Stimulated activated CD4-positive, alpha-beta T cell treated with anti-CD3 and anti-CD28 coated beads, Interleukin-4, amount 100 ng/mL, for 48 hours (primary cell): ENCODE measurements at regions not wholly inside any gene's neighbourhood (a gene's known extent, or its start where the extent isn't known, plus 50 kb on each side); places are given as distances from the start of the nearest gene placed in this dataset.

Experiments
- DNase-seq, 2 donors: peaks; one replicate each; pipeline ENCODE4 v3.0.0-alpha.2; 2020; ENCODE audit warnings: low read depth in 2 of 2

GRCh38 chr2:144281476-144281875 is 238.4 kb downstream of the ZEB2 start:
- DNase-seq: no peak

DNA sequence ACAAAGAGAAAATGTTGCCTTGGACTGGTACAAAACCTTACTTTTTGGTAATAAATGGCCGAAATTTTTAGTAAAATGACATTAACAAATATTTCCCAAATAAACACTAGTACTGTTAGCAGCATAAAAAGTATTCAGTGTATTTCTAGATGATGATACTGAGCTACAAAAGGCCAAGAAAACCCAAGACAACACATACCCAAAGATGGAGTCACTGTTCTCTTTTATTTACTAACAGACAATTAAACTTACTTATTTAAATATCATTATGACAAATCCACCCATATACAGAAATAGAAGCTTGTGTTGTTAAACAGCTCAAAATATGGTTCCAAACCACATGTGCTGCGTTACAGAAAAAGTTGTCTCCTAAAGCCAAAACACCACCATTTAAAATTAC is 239.9 kb downstream of the ZEB2 start:
- DNase-seq: no peak

DNA sequence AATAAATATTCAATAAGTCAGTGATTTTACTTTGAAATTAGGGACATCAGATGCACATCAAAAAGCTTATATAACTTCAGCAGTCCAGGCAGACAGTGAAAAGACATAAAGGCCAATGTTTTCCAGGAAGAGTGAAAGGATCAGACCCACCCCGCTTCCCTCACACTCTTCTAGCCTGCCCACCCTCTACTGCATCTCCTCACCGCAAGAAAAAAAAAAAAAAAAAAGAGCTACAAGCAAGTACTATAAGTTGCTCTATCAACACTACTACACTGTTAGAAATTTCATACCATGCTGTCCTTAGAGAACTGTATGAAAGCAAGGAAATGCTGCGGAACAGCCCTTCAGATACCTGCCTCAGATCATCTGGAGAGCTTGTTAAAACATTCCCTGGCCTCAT is 240.8 kb downstream of the ZEB2 start:
- DNase-seq: no peak

GRCh38 chr2:144277622-144278354 is 242.1 kb downstream of the ZEB2 start:
- no peak for DNase-seq

GRCh38 chr2:144275340-144275739 is 244.6 kb downstream of the ZEB2 start:
- no peak for DNase-seq

GRCh38 chr2:144274131-144274530 is 245.8 kb downstream of the ZEB2 start:
- no peak for DNase-seq

GRCh38 chr2:144270951-144271350 is 249.0 kb downstream of the ZEB2 start:
- no peak for DNase-seq

DNA sequence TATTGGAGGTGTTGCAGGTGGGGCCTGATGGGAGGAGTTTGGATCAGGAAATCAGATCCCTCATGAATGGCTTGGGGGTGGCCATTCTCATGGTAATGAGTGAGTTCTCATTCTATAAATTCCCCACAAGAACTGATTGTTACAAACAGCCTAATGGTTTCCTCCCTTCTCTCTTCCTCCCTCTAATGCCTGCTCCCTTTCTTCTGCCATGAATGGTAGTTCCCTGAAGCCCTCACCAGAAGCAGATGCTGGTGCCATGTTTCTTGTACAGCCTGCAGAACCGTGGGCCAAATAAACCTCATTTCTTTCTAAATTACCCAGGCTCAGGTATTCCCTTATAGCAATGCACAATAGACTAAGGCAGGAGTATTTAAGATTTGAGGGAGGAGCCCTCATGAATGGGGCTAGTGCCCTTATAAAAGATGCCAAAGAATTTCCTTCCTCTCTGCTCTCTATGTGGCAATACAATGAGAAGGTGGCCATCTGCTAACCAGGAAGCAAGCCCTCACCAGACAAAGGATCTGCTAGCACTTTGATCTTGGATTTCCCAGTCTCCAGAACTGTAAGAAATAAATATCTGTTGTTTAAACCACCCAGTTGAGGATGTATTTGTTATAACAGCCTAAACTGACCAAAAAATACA is 251.8 kb downstream of the ZEB2 start:
- no peak for DNase-seq

GRCh38 chr2:144267239-144267638 is 252.7 kb downstream of the ZEB2 start:
- no peak for DNase-seq

DNA sequence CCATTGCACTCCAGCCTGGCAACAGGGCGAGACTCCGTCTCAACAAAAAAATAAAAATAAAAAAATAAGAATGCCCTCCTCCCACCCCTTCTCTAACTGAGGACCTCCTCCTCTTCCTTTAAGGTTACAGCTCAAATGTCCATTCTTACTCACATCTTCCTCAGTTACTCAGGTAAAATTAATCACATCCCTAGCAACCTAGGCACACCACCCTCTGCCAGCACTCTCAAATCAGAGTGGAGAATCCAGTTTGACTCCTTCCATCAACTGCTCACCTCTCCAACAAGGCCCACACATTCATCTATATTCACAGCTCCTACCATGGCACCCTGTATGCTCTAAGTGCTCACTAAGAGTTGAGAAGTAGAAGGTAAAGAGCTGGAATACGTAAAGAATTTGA is 254.3 kb downstream of the ZEB2 start:
- no peak for DNase-seq

DNA sequence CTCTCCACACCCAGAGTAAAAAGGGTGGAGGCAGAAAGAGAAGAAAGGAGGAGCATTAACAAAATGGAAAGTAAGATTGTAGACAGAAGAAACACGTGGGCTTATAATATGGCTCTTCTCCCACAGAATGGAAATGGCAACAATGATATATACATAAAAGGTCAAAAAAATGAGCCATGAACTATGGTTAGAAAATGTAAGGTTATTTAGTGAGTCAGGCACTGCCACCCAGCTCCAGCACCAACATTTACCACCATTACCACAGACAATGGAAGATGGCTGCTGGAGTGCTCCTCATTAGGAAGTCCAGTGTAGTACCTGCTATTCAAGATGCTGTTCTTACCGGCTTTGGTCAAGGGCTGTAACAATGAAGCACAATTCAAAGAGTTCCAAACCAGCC is 258.0 kb downstream of the ZEB2 start:
- DNase-seq: no peak

DNA sequence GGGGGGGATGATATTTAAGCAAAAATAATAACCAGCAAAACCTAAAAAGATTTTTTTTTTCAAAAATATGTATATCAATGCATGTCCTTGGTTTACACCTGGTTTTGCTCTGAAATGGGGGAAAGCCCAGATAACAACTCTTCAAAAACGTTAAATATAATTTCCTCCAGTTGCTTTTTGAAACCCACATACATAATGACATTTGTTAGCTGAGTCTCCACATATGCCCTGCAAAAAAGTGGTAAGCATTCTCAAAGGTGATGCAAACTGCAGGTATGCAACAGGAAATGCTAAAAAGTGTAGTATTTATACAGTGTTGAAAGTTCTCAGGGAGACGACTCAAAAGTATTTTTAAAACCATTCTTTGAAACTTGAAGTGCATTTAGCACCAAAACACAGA is 258.6 kb downstream of the ZEB2 start:
- no peak for DNase-seq

GRCh38 chr2:144259332-144259731 is 260.6 kb downstream of the ZEB2 start:
- DNase-seq: no peak

GRCh38 chr2:144258154-144258553 is 261.8 kb downstream of the ZEB2 start:
- DNase-seq: no peak

- no peak for DNase-seq
Measured at GRCh38 chr2:144256996-144257707, 262.8 kb downstream of the ZEB2 start.

- DNase-seq: no peak
Measured at GRCh38 chr2:144254342-144255235, 265.3 kb downstream of the ZEB2 start.

- no peak for DNase-seq
Measured at GRCh38 chr2:144253743-144254142, 266.2 kb downstream of the ZEB2 start.

- no peak for DNase-seq
Measured at GRCh38 chr2:144252694-144253093, 267.2 kb downstream of the ZEB2 start.

DNA sequence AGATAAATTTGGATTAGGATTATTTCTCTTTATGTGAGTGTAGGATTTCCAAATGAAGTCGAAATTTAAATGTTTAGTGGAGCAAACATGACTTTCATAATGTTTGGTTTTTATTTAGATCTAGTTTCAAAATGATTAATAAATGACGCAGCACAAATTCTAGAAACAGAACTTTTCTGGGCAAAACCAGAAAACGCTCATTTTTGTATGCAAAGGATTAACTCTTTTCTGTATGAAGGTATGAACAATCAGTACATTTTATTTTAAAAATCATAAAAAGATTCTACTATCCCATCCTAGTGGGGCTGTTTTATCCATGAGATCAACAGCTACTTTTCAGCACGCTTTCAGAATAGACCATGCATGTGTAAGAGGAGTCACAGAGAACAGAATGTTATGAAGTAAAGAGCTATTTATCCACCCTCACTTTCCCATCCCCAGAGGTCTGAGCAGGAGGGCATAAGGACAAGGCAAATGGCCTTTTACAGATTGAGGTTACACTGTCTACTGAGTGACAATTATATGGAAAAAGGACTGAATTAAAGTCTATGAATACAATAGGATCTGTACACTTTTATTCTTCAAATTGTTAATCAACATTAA is 270.8 kb downstream of the ZEB2 start:
- no peak for DNase-seq

- DNase-seq: no peak
Measured at GRCh38 chr2:144248350-144249034, 271.4 kb downstream of the ZEB2 start.

DNA sequence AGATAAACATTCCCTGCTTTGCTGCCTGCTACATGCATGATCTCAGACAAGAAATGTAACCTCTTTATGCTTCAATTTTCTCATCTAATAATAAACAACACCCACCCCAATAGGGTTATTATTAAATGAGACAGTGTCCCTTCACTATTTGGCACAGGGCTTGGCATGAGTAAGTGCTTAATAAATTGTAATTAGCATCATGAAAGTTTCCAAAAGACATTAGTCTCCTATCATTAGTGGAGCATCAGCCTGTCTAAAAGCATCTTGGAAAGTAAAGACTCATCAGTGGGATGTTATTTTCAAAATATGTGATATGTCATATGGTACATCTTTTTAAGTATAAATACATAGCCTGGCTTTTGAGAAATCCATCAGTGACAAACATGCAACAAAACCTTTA is 275.0 kb downstream of the ZEB2 start:
- no peak for DNase-seq
